ENCODE measurements at regions not wholly inside any gene's neighbourhood (a gene's known extent, or its start where the extent isn't known, plus 50 kb on each side); places are given as distances from the start of the nearest gene placed in this dataset.

GRCh38 chr5:68054638-68055037 is 160.9 kb upstream of the PIK3R1 start (continued):
- TF ChIP-seq ELF1 (IDR thresholded peaks at IDR 0.05; ENCODE audit: borderline replicate concordance, low read depth) (no peak), MAX (IDR thresholded peaks at IDR 0.05) (no peak)

- POLR2A ChIA-PET: no interaction called here
- Histone ChIP-seq H3K9me3 (ENCODE audit: control insufficient read depth in 1 of 2, insufficient read depth in 1 of 2, low read depth in 1 of 2, low read length in 2 of 2) (peaks cover 0 to 1% of the 10 kb centered on the region in 2 experiments; a peak in 1 of 4 replicates), H3K9ac (ENCODE audit: low read length) (no peak overlapping the region), H3K4me2 (ENCODE audit: low read length) (no peak overlapping the region), H4K20me1 (ENCODE audit: insufficient read depth) (no peaks in the 10 kb centered on the region), H3K79me2 (ENCODE audit: insufficient read depth, low read length) (no peaks in the 10 kb centered on the region), H2AFZ (ENCODE audit: low read depth, low read length, poor library complexity, severe bottlenecking) (no peak overlapping the region), H3K4me1 (ENCODE audit: control insufficient read depth in 1 of 2, insufficient read depth in 2 of 2, low read length in 2 of 2) (no peaks in the 10 kb centered on the region), H3K27me3 (ENCODE audit: insufficient read depth, low read length) (no peaks in the 10 kb centered on the region), H3K27ac (ENCODE audit: low read depth, low read length) (no peak overlapping the region), H3K36me3 (ENCODE audit: control insufficient read depth in 1 of 2, insufficient read depth in 2 of 2, low read length in 2 of 2) (no peaks in the 10 kb centered on the region), H3K9me2 (ENCODE audit: insufficient read depth) (no peaks in the 10 kb centered on the region), H3K4me3 (replicated peaks in 1 of 2; ENCODE audit: low read depth in 1 of 2, low read length in 2 of 2) (no peak overlapping the region)
- ATAC-seq: no peak
- BruUV-seq (replicated peaks): no TSS peak
- no peak for TF ChIP-seq RAD21 (IDR thresholded peaks at IDR 0.05; ENCODE audit: low read depth)
- no peak for TF ChIP-seq POLR2A (IDR thresholded peaks at IDR 0.05; ENCODE audit: borderline replicate concordance, extremely low read depth, insufficient read depth, insufficient read length)
- TF ChIP-seq ZFX (IDR thresholded peaks at IDR 0.05): no peak
- no peak for TF ChIP-seq FOSL1 (IDR thresholded peaks at IDR 0.05; ENCODE audit: low read depth)
- no peak for TF ChIP-seq TCF7L2 (IDR thresholded peaks at IDR 0.05; ENCODE audit: borderline replicate concordance, extremely low read depth, insufficient read depth, insufficient read length)
- TF ChIP-seq EGR1 (IDR thresholded peaks at IDR 0.05; ENCODE audit: low read depth): no peak
- no peak for TF ChIP-seq EZH2phosphoT487 (IDR thresholded peaks at IDR 0.05; ENCODE audit: borderline replicate concordance)
- no peak for TF ChIP-seq YY1 (IDR thresholded peaks at IDR 0.05; ENCODE audit: extremely low read depth, insufficient replicate concordance, low read depth, low read length)
- no peak for TF ChIP-seq SP1 (IDR thresholded peaks at IDR 0.05; ENCODE audit: low read depth)
- no peak for TF ChIP-seq SIN3A (IDR thresholded peaks at IDR 0.05; ENCODE audit: low read depth)
- TF ChIP-seq, protein P1, sequence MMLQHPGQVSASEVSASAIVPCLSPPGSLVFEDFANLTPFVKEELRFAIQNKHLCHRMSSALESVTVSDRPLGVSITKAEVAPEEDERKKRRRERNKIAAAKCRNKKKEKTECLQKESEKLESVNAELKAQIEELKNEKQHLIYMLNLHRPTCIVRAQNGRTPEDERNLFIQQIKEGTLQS (IDR thresholded peaks at IDR 0.05): no peak
- no peak for TF ChIP-seq JUND (IDR thresholded peaks at IDR 0.05)
- no peak for TF ChIP-seq CEBPB (IDR thresholded peaks at IDR 0.05; ENCODE audit: low read depth)
- no peak for TF ChIP-seq POLR2AphosphoS5 (IDR thresholded peaks at IDR 0.05; ENCODE audit: low read depth, low read length)
- CTCF ChIA-PET: no interaction called here
- RAD21 ChIA-PET (ENCODE audit: low non-redundant PET in 1 of 2, low total read pairs in 2 of 2, uncharacterized antibody in 2 of 2, unreplicated experiment in 2 of 2): no interaction called here
- intact Hi-C loops (cut with micrococcal nuclease): no loop called here
- DNase-seq (ENCODE audit: low read depth, low spot score): no peak
Measured at GRCh38 chr5:68053202-68053601, 162.4 kb upstream of the PIK3R1 start.
